Gastrocnemius medialis (tissue), 4 donors: ENCODE measurements at regions not wholly inside any gene's neighbourhood (a gene's known extent, or its start where the extent isn't known, plus 50 kb on each side); places are given as distances from the start of the nearest gene placed in this dataset.
"Not testable (repeated sequence)": the region's sequence is repeated elsewhere in the genome, so short reads cannot be mapped to it uniquely, and the experiment has no call there.

Source experiments
- ATAC-seq, 2 donors: fragments of 150-250 bp; one replicate each; pipeline ENCODE4 v1.9.1; 2016
- DNase-seq, 2 donors: peaks; one replicate each; pipeline ENCODE4 v3.0.0-alpha.2; 2019
- H3K27ac ChIP-seq, 4 donors: fragments of 200-600 bp; sonication (generic); 1 replicate in 1 of 4; 2 replicates in 3 of 4; pipeline ENCODE4 v1.5.1; 2016 to 2018; ENCODE audit warnings: mild to moderate bottlenecking in 2 of 4, moderate library complexity in 1 of 4
- H3K27me3 ChIP-seq, 3 donors: fragments of 200-600 bp; sonication (generic) in 2 of 3; 1 replicate in 1 of 3; 2 replicates in 2 of 3; pipeline versions ENCODE4 v1.5.1 to v1.6.0; 2016 to 2019; ENCODE audit warnings: mild to moderate bottlenecking in 1 of 3, moderate library complexity in 1 of 3
- H3K36me3 ChIP-seq, 2 donors: fragments of 200-600 bp; sonication (generic) in 1 of 2; one replicate each; pipeline ENCODE4 v1.5.1; 2017 to 2018
- H3K4me1 ChIP-seq, 2 donors: fragments of 200-600 bp; sonication (generic) in 1 of 2; one replicate each; pipeline ENCODE4 v1.5.1; 2016 to 2017; ENCODE audit warnings: mild to moderate bottlenecking in 2 of 2
- H3K4me3 ChIP-seq, 4 donors: fragments of 200-600 bp; sonication (generic) in 3 of 4; 1 replicate in 1 of 4; 2 replicates in 3 of 4; pipeline ENCODE4 v1.5.1; 2016 to 2019; ENCODE audit warnings: mild to moderate bottlenecking in 2 of 4
- H3K9me3 ChIP-seq, 3 donors: fragments of 200-600 bp; sonication (generic) in 2 of 3; 1 replicate in 1 of 3; 2 replicates in 2 of 3; pipeline ENCODE4 v1.5.1; 2016 to 2019
- POLR2A ChIP-seq, 2 donors: fragments of 450-650 bp; IDR thresholded peaks; one replicate each; pipeline ENCODE4 v1.6.1; 2017; ENCODE audit warnings: antibody characterized with exemption in 2 of 2, mild to moderate bottlenecking in 2 of 2, moderate library complexity in 2 of 2
- in situ Hi-C, 4 donors: fragments of 200-750 bp; cut with MboI; loops; one replicate each; pipeline versions ENCODE4 v1.15.0 to v1.8.0; 2017; ENCODE audit warnings: low sequenced_read_pairs in 4 of 4
- intact Hi-C: fragments of 100-400 bp; cut with DNase I; formaldehyde crosslinking; loops from one replicate; pipeline ENCODE4 v1.15.1; 2023; ENCODE audit warnings: low total_unique reads
- TF ChIP-seq, protein P1 (sequence below), 5 experiments: fragments of 450-650 bp in 3 of 5; fragments of 200-600 bp in 2 of 5; sonication (generic) in 2 of 5; IDR thresholded peaks in 4 of 5; conservative IDR thresholded peaks in 1 of 5; 1 replicate in 4 of 5; 2 replicates in 1 of 5; pipeline ENCODE4 v1.5.1; 2016 to 2019; ENCODE audit warnings: antibody characterized with exemption in 5 of 5, mild to moderate bottlenecking in 3 of 5, moderate library complexity in 3 of 5

DNA sequence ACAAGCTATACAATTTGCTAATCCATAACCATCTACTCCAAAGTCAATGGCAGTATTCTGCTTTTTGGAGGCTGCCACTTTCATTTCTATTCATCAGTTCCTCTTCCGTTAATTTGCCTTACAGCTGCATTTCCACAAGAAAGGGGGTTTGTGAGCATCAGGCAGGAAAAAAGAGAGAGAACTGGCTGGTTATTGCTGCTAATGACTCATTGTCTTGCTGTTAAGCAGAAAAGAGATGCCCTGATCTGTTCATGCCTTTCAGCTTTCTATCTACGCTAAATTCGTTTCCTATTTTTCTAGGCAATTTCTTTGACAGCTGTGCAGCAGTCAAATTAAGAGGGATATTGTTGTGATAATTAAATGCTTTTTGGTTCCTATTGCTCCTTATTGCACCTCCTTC lies 65.9 kb upstream of the GNAQ start:
- no peak overlapping the region for H3K4me3 ChIP-seq
- no peaks in the 10 kb centered on the region for H3K4me1 ChIP-seq
- H3K9me3 ChIP-seq: no peaks in the 10 kb centered on the region
- no peak for TF ChIP-seq POLR2A (IDR thresholded peaks at IDR 0.05)
- TF ChIP-seq, protein P1, sequence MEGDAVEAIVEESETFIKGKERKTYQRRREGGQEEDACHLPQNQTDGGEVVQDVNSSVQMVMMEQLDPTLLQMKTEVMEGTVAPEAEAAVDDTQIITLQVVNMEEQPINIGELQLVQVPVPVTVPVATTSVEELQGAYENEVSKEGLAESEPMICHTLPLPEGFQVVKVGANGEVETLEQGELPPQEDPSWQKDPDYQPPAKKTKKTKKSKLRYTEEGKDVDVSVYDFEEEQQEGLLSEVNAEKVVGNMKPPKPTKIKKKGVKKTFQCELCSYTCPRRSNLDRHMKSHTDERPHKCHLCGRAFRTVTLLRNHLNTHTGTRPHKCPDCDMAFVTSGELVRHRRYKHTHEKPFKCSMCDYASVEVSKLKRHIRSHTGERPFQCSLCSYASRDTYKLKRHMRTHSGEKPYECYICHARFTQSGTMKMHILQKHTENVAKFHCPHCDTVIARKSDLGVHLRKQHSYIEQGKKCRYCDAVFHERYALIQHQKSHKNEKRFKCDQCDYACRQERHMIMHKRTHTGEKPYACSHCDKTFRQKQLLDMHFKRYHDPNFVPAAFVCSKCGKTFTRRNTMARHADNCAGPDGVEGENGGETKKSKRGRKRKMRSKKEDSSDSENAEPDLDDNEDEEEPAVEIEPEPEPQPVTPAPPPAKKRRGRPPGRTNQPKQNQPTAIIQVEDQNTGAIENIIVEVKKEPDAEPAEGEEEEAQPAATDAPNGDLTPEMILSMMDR (IDR thresholded peaks at IDR 0.05 in 4 of 5, conservative IDR thresholded peaks at IDR 0.05 in 1 of 5): no peak
- H3K27ac ChIP-seq: no peak overlapping the region
- no peak for DNase-seq
- no peak for ATAC-seq
- in situ Hi-C loops: no loop called here
- H3K27me3 ChIP-seq: no peaks in the 10 kb centered on the region
- H3K36me3 ChIP-seq: no peaks in the 10 kb centered on the region
- intact Hi-C loops: no loop called here

DNA sequence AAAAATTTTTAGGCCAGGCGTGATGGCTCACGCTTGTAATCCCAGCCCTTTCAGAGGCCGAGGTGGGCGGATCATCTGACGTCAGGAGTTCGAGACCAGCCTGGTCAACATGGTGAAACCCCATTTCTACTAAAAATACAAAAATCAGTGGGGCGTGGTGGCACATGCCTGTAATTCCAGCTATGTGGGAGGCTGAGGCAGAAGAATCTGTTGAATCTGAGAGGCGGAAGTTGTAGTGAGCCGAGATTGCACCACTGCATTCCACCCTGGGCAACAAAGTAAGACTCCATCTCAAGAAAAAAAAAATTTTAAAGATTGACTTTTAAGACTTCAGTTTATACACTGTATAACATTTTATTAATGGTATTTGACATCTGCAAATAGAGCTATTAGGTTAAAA lies 60.1 kb upstream of the GNAQ start:
- H3K27me3 ChIP-seq: no peaks in the 10 kb centered on the region
- H3K36me3 ChIP-seq: no peaks in the 10 kb centered on the region
- in situ Hi-C loops: no loop called here
- H3K4me1 ChIP-seq: no peaks in the 10 kb centered on the region
- intact Hi-C loops: no loop called here
- DNase-seq (no peak), ATAC-seq (no peak)
- no peak overlapping the region for H3K4me3 ChIP-seq
- H3K27ac ChIP-seq: no peak overlapping the region
- H3K9me3 ChIP-seq: no peaks in the 10 kb centered on the region
- TF ChIP-seq, protein P1 (IDR thresholded peaks at IDR 0.05 in 4 of 5, conservative IDR thresholded peaks at IDR 0.05 in 1 of 5): no peak
- no peak for TF ChIP-seq POLR2A (IDR thresholded peaks at IDR 0.05)

DNA sequence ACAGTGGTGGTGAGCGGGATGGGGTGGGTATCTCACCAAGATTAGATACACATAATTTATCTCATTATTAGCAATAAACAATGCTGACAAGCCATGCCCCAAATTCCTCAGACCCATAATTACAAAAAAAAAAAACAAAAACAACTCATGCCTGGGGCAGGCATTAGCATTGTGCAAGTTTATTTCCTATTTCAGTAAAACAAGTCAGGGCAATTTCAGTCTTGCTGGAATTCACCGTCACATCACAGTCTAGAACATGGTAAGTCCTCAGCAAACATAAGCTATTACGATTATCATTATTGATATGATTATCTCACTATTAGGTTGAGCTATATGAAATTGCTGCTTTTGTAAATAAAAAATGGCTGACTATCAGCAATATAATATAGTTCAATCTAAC lies 57.5 kb upstream of the GNAQ start:
- in situ Hi-C loops (no loop called here), intact Hi-C loops (no loop called here)
- ATAC-seq (no peak), DNase-seq (no peak)
- Histone ChIP-seq H3K27me3 (no peaks in the 10 kb centered on the region), H3K36me3 (no peaks in the 10 kb centered on the region), H3K27ac (no peak overlapping the region), H3K9me3 (no peaks in the 10 kb centered on the region), H3K4me3 (no peak overlapping the region), H3K4me1 (no peaks in the 10 kb centered on the region)
- no peak for TF ChIP-seq POLR2A (IDR thresholded peaks at IDR 0.05)
- TF ChIP-seq, protein P1 (IDR thresholded peaks at IDR 0.05 in 4 of 5, conservative IDR thresholded peaks at IDR 0.05 in 1 of 5): no peak

DNA sequence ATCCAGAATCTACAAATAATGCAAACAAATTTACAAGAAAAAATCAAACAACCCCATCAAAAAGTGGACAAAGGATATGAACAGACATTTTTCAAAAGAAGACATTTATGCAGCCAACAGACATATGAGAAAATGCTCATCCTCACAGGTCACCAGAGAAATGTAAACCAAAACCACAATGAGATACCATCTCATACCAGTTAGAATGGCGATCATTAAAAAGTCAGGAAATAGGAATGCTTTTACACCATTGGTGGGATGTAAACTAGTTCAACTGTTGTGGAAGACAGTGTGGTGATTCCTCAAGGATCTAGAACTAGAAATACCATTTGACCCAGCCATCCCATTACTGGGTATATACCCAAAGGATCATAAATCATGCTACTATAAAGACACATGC lies 56.6 kb upstream of the GNAQ start:
- H3K9me3 ChIP-seq, H3K4me1 ChIP-seq, intact Hi-C loops, H3K27ac ChIP-seq, H3K27me3 ChIP-seq, DNase-seq, in situ Hi-C loops, H3K4me3 ChIP-seq, H3K36me3 ChIP-seq, ATAC-seq: not testable (repeated sequence)
